HG03575 (cell line): ENCODE measurements at regions not wholly inside any gene's neighbourhood (a gene's known extent, or its start where the extent isn't known, plus 50 kb on each side); places are given as distances from the start of the nearest gene placed in this dataset.
"Not testable (repeated sequence)": the region's sequence is repeated elsewhere in the genome, so short reads cannot be mapped to it uniquely, and the experiment has no call there.

Experiments used
- ATAC-seq: cut with Tn5 transposase; IDR thresholded peaks from one replicate; pipeline ENCODE4 v1.9.1; 2021; ENCODE audit not compliant: unreplicated experiment, insufficient number of reproducible peaks, low FRiP score; ENCODE audit errors: extremely low read depth

GRCh38 chr4:30866346-30866745 is 146.2 kb downstream of the PCDH7 start:
- ATAC-seq: no peak

DNA sequence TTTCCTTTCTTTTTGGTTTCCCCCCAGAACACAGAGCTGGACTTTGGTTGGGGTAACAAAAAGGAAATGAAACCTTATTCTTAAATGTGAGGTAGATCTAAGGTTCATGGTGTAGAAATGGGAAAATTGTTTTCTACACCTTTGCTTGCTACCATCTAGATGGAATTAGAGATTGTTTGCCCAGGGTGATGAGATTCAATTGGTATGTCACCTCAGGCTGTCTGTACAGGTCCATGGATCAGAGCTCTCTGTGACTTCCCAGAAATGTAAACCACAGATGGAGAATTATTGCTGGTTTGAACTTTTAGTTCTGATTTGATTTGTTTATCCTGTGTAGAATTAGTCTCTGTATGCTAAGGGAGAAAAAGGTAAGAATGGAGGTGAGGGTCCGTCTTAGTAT is 146.7 kb downstream of the PCDH7 start:
- ATAC-seq: no peak

GRCh38 chr4:30867427-30867826 is 147.3 kb downstream of the PCDH7 start:
- no peak for ATAC-seq

DNA sequence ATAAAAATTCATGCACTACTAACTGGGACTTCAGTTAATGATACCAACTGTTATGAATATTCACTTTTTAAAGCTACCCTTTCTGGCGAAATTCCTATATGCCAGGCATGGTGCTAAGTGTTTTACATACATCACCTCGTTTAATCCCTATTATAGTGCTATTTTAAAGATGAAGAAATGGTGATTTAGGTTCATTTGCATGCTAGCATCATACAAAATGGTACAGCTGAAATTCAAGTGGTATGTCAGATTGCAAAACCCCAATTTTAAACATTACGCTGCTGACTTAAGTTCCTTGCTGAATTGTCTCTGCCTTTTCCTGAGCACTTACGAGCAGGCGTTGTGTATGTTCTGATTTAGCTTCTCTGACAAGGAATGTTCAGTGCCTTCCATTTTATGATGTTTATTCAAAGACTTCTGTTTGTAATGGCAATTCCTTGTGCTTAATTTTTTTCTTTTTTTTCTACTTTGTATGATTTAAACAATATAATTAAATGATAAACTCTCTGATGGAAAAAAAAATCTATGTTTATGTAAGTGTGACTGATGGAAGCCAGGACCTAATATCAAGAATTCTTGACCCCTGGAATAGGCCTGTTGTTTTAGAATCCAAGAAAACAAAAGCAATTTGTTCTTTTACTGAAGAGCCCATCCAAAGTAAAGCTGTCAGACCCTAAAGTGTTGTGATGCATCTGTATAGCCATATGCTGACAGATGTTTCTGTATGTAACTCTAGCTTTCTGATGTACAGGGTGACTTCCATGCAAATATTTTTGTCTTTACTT is 148.1 kb downstream of the PCDH7 start:
- no peak for ATAC-seq

DNA sequence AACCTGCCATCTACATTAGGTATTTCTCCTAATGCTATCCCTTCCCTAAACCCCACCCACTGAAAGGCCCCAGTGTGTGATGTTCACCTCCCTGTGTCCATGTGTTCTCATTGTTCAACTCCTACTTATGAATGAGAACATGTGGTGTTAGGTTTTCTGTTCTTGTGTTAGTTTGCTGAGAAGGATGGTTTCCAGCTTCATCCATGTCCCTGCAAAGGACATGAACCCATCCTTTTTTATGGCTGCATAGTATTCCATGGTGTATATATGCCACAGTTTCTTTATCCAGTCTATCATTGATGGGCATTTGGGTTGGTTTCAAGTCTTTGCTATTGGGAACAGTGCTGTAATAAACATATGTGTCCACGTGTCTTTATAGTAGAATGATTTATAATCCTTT is 149.2 kb downstream of the PCDH7 start:
- ATAC-seq: not testable (repeated sequence)

DNA sequence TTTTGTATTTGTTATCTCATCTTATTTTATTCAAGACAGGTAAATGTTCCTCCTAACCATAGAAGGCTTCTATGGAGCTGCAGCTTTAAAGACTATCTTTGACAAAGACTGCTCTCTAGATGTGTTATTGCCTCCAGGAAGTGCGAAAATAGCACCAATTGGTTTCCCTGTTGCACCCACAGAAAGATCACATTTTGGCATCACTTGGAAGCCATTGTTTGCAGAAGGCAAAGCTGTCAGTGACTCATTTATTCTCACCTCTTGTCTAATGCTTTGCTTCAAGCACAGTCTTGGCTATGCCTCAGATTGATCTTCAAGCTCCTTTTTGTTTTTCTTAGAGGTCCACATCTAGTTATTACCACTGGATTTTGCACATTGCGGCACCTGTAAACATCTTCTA is 150.3 kb downstream of the PCDH7 start:
- no peak for ATAC-seq

DNA sequence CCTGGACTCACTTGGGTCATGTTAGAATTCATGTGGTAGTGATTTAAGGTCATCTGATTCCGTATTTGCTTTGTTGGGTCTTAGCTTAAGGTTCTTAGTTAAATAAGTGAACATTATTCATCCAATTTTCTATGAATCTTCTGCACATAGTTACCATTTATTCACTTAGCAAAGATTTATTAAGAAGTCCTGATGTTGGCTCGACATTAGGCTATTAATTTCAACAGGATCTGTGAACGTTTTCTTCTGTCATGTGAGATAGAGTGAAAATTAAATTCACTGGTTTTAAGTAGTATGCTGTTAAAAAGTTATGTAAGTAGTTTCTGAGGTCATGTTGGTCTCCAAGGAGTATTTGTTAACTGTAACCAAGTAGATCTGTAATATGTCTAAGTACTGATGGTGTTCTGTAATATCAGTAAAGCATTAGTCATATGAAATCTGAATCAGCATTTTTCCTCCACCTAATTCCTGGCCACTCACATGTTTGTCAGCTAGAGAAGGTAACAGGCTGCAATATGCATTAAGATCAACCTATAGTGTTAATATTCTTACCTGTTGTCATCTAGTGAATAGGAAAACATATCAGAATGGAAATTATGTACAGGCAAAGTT is 155.6 kb downstream of the PCDH7 start:
- ATAC-seq: no peak

- ATAC-seq: no peak
These were observed 159.9 kb downstream of the PCDH7 start for GRCh38 chr4:30879855-30880598.

GRCh38 chr4:30881985-30882384 is 161.8 kb downstream of the PCDH7 start:
- ATAC-seq: no peak

- no peak for ATAC-seq
These were observed 162.3 kb downstream of the PCDH7 start for GRCh38 chr4:30882443-30882842.

- ATAC-seq: no peak
These were observed 163.0 kb downstream of the PCDH7 start for GRCh38 chr4:30882995-30883675.

- no peak for ATAC-seq
These were observed 181.6 kb downstream of the PCDH7 start for GRCh38 chr4:30901461-30902451.

DNA sequence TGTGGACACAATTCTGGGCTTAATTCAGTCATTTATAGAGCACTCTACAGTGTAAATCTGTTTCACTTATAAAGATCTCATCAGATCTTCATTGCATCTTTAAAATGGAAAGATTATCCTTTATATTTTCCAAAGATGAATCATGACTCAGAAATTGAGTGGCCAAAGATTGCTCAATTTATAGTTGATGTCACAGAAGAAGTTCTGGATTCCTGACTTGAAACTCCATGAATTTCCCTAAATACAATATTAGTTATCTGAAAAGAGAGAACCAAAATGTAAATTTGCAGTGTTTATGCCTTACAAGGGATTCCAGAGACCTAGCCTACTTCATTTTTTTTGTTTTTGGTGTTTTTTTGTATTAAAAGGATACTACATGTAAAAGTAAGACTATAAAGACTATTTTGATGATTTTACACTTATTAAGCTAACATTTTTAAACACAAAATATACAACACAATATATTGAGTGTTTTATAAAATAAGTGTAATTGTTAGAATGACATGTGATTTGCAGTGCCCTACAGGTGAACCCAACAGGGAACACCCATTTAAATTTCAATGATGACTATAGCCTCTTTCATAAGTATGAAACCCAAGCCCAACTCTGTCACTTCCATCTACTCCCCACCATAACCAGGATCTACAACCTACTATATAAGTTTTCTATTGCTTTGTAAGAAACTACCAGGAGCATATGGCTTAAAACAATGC is 183.5 kb downstream of the PCDH7 start:
- ATAC-seq: no peak

DNA sequence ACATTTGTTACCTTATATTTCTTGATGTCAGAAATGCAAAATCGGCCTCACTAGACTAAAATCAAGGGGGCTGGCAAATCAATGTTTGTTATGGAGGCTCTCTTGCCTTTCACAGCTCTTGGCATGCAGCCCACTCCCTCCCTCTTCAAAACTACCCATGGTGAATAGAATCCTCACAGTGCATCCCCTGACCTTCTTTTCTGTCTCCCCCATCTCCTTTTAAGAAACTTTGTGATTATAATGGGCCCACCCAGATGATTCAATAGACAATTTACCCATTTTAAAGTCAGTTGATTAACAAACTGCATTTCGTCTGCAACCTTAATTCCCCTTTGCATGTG is 184.0 kb downstream of the PCDH7 start:
- ATAC-seq: no peak

DNA sequence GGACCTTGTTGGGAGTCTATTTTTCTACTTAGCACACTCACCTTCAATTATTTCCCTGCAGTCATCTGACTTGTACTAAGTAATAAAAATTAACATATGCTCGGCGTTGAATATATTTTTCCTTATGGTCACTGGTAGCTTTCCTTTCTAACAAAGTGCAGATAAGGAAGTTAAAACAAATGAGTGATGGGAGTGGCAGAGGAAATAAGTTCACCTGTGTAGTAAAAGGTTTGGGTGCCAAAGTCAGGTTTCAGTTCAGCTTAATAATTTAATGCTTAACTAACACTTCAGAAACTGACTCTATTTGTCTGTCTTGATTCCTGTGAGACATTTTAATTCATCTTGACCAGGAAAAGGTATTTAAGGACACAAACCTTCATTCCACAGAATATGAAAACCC is 184.4 kb downstream of the PCDH7 start:
- ATAC-seq: no peak

GRCh38 chr4:30912098-30912714 is 192.0 kb downstream of the PCDH7 start:
- no peak for ATAC-seq

DNA sequence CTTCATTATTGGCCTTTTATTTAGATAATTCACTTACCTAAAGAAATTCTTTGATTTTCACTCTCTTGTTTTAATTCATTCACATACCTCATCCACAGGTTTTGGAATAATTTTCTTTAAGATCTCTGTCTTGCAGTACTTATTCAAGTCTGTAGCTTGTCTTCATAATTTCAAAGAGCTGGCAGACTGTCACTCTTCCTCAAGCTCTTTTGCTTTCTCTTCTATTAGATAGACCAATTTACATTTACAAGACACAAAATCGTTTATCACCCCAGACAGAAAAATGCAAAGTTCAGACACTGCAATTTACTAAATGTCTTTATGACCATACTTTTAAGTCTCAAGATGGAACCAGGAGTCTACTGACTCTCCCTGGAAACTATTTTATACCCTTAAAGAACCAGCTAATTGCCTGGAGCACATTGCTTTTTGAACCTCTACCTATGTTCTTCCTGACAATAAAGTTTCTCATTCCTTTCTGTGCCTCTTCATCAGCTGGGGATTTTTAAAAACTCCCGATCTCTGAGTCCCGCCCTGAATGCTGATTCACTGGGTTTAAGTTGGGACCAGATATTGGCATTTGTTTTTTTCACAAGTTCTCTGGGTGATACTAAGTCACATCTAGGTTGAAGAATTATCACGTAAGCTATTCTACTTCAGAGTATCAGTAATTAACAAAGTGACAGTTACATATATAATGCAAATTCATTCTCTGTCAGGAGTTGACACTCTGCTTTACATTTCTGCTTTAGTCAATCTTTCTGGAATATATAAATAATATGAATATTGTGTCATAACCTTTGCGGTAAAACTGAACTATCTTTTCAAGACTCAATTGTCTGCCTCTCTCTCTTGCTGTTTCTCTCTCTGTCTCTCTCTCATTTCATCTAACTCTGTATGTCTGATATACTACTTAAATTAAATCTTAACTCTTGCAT is 196.4 kb downstream of the PCDH7 start:
- no peak for ATAC-seq
